ENCODE measurements at regions not wholly inside any gene's neighbourhood (a gene's known extent, or its start where the extent isn't known, plus 50 kb on each side); places are given as distances from the start of the nearest gene placed in this dataset.

DNA sequence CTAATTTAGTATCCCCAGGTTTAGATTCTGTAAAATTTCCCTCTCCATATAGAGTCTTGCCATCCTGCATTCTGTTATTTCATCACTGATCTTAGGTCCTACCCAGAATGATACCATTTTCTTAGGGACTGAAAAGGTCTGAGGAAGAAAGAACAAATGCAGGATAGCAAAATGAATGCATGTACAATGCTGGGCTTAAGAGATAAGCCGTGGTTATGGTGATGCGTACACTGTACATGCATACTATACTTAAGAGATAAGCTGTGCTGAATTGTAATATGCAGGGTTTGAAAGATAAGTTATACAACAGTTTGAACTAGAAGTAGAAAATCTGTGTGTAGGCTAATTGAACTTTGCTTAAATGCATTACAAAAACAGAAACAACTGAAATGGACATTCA is 416.2 kb downstream of the C12orf50 start:
- no peak for TF ChIP-seq CTCF (IDR thresholded peaks at IDR 0.05; ENCODE audit: insufficient read depth, low read depth, low read length, missing control alignments)
- DNase-seq (ENCODE audit: low read depth): no peak
- H3K4me3 ChIP-seq (ENCODE audit: low read length): no peak overlapping the region

GRCh38 chr12:87608321-87608720 is 420.9 kb downstream of the C12orf50 start:
- TF ChIP-seq CTCF (IDR thresholded peaks at IDR 0.05; ENCODE audit: insufficient read depth, low read depth, low read length, missing control alignments): no peak
- no peak for DNase-seq (ENCODE audit: low read depth)
- no peak overlapping the region for H3K4me3 ChIP-seq (ENCODE audit: low read length)

DNA sequence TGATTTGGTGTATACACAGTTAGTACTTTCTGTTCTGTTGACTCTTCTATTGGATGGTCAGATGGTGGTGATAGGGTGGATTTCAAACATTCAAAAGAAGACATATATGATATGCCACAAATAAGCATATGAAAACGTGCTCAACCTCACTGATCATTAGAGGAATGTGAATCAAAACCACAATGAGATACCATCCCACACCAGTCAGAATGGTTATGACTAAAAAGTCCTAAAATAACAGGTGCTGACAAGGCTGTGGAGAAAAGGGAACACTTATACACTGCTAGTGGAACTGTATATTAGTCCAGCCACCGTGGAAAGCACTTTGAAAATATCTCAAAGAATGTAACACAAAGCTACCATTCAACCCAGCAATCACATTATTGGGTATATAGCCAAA is 425.5 kb downstream of the C12orf50 start:
- no peak for TF ChIP-seq CTCF (IDR thresholded peaks at IDR 0.05; ENCODE audit: insufficient read depth, low read depth, low read length, missing control alignments)
- no peak overlapping the region for H3K4me3 ChIP-seq (ENCODE audit: low read length)
- peak; percentile 1 for DNase-seq (ENCODE audit: low read depth)

- H3K4me3 ChIP-seq (ENCODE audit: low read length): no peak overlapping the region
- no peak for TF ChIP-seq CTCF (IDR thresholded peaks at IDR 0.05; ENCODE audit: insufficient read depth, low read depth, low read length, missing control alignments)
- no peak for DNase-seq (ENCODE audit: low read depth)
Observed at GRCh38 chr12:87599459-87599858, 429.7 kb downstream of the C12orf50 start.

GRCh38 chr12:87597114-87597513 is 432.1 kb downstream of the C12orf50 start:
- TF ChIP-seq CTCF (IDR thresholded peaks at IDR 0.05; ENCODE audit: insufficient read depth, low read depth, low read length, missing control alignments): no peak

DNA sequence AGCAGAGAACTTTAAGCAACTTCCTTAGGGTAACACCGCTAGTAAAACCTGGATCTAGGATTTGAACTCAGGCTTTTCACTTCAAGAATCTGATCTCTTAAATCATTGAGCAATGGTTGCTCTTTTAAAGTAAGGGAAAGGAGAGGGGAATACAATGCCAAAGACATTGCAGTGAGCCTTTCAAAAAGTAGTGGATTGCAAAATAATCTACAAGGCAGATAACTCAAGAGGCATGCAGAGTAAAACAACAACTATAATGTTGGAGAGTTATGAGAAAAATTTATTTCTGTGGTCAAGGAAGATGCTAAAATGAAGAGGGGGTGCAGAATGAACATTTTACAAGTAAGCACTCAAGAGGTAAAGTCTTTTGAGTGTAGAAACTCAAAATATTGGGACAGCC is 432.6 kb downstream of the C12orf50 start:
- DNase-seq (ENCODE audit: low read depth): no peak
- no peak for TF ChIP-seq CTCF (IDR thresholded peaks at IDR 0.05; ENCODE audit: insufficient read depth, low read depth, low read length, missing control alignments)
- no peak overlapping the region for H3K4me3 ChIP-seq (ENCODE audit: low read length)

More at GRCh38 chr12:87597114-87597513, 432.1 kb downstream of the C12orf50 start:
- H3K4me3 ChIP-seq (ENCODE audit: low read length): no peak overlapping the region
- DNase-seq (ENCODE audit: low read depth): no peak

DNA sequence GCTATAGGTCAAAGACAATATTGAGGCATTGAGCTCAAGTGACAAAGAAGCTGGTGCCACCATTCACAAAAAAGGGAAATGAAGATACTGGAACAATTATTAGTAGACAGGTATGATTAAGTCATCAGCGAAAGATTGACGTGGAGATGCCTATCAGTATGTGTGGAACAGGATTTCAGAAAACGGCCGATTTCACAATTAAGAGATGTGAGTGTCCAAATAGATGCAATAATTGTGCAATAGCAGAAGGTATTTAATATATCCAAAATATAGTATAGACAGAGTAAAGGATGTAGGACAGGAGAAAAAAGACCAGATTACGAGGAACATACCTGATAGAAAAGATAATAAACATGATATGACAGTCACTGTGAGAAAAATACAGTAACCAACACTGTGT is 433.1 kb downstream of the C12orf50 start:
- no peak for TF ChIP-seq CTCF (IDR thresholded peaks at IDR 0.05; ENCODE audit: insufficient read depth, low read depth, low read length, missing control alignments)
- DNase-seq (ENCODE audit: low read depth): no peak
- H3K4me3 ChIP-seq (ENCODE audit: low read length): no peak overlapping the region
